ENCODE measurements at regions not wholly inside any gene's neighbourhood (a gene's known extent, or its start where the extent isn't known, plus 50 kb on each side); places are given as distances from the start of the nearest gene placed in this dataset.

- TF ChIP-seq CTCF (conservative IDR thresholded peaks at IDR 0.05 in 1 of 2, IDR thresholded peaks at IDR 0.05 in 1 of 2; ENCODE audit: extremely low read depth in 1 of 2, insufficient read depth in 1 of 2, low read depth in 1 of 2, low read length in 2 of 2) (no peak), EZH2 (IDR thresholded peaks at IDR 0.05; ENCODE audit: borderline replicate concordance, low read length) (no peak)
These were observed 1116.9 kb upstream of the CELF2 start for GRCh38 chr10:9900751-9901150.

Data from mammary epithelial cell (primary cell).